Testis (tissue), 2 donors: ENCODE measurements at regions not wholly inside any gene's neighbourhood (a gene's known extent, or its start where the extent isn't known, plus 50 kb on each side); places are given as distances from the start of the nearest gene placed in this dataset.

Source experiments
- DNase-seq: peaks from one replicate; pipeline ENCODE4 v3.0.0-alpha.2; 2019
- H3K27ac ChIP-seq, 2 donors: fragments of 200-600 bp; sonication (generic); one replicate each; pipeline ENCODE4 v1.5.1; 2019
- H3K27me3 ChIP-seq: fragments of 200-600 bp; sonication (generic); one replicate; pipeline ENCODE4 v1.5.1; 2019
- H3K36me3 ChIP-seq: fragments of 200-600 bp; sonication (generic); one replicate; pipeline ENCODE4 v1.5.1; 2017; ENCODE audit warnings: low read depth; ENCODE audit errors: missing control alignments
- H3K4me1 ChIP-seq: fragments of 200-600 bp; sonication (generic); one replicate; pipeline ENCODE4 v1.5.1; 2019
- H3K4me3 ChIP-seq, 2 donors: fragments of 200-600 bp; sonication (generic); one replicate each; pipeline ENCODE4 v1.5.1; 2017 to 2019
- H3K9me3 ChIP-seq: fragments of 200-600 bp; sonication (generic); one replicate; pipeline ENCODE4 v1.5.1; 2017
- CTCF ChIP-seq, 3 experiments: fragments of 450-650 bp in 2 of 3; fragments of 200-600 bp in 1 of 3; sonication (generic) in 1 of 3; IDR thresholded peaks; one replicate each; pipeline ENCODE4 v1.5.1; 2016 to 2019; ENCODE audit warnings: antibody characterized with exemption in 3 of 3, mild to moderate bottlenecking in 2 of 3, moderate library complexity in 1 of 3
- POLR2A ChIP-seq: fragments of 450-650 bp; IDR thresholded peaks from one replicate; pipeline ENCODE4 v1.6.1; 2017; ENCODE audit warnings: antibody characterized with exemption, mild to moderate bottlenecking, moderate library complexity
- WGBS, 2 donors: methylation state at CpG; one replicate each; pipeline ENCODE4 v1.1.5; 2018; 5-methylcytosine and 5-hydroxymethylcytosine counted together
- intact Hi-C: fragments of 100-400 bp; cut with DNase I; formaldehyde crosslinking; loops from one replicate; pipeline ENCODE4 v1.15.1; 2023; ENCODE audit warnings: low total_unique reads

DNA sequence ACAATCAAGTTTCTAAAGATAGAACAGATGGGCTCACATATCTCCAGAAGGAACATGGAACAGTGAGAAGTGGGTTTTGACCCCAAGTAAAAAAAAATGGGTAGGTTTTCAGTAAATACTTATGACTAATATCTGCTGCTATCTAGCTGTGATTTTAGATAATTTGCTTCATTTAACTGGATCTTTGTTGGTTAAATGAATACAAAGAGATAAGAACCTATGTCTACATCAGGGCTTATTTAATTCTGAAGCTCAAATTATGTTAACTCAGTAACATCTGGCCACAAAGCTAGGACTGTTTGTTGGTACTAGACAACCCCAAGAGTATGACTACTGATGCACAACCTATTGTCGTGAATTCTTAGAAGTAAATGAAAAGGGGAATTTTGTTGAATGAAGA, 144.4 kb upstream of the SESN3 start:
- Histone ChIP-seq H3K27ac (no peak overlapping the region), H3K4me1 (no peaks in the 10 kb centered on the region), H3K36me3 (no peaks in the 10 kb centered on the region), H3K4me3 (no peak overlapping the region), H3K9me3 (no peaks in the 10 kb centered on the region), H3K27me3 (no peaks in the 10 kb centered on the region)
- TF ChIP-seq POLR2A, result no peak
- TF ChIP-seq CTCF (IDR thresholded peaks at IDR 0.05), result no peak
- DNase-seq, result no peak
- WGBS, 2 donors, result 86 to 93% methylated on average over 1 of the region's 1 CpG
- intact Hi-C loops, result no loop called here

DNA sequence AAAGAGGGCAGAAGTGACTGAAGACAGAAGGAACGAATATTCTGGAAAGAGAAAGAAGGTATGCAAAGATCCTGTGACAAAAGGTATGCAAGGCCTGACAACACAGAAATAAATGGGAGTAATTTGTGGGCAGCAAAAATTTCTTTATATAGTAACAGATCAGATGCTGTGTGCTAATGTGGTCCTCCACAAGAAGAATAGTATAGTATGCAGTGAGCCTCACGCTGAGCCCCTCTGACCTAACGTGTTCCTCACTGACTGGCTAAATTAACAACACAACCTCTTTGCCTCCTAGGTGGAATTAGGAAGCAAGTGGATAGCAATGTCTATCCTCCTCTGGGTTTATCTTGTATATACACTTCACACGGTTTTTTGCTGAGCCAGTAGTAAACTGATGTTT, 143.1 kb upstream of the SESN3 start:
- no peaks in the 10 kb centered on the region for H3K4me1 ChIP-seq
- no peak overlapping the region for H3K4me3 ChIP-seq
- no peaks in the 10 kb centered on the region for H3K27me3 ChIP-seq
- H3K27ac ChIP-seq, result no peak overlapping the region
- TF ChIP-seq POLR2A (no peak), CTCF (IDR thresholded peaks at IDR 0.05) (no peak)
- no peaks in the 10 kb centered on the region for H3K36me3 ChIP-seq
- 89 to 91% methylated on average over 4 of the region's 4 CpGs for WGBS, 2 donors
- no peaks in the 10 kb centered on the region for H3K9me3 ChIP-seq
- intact Hi-C loops, result no loop called here
- DNase-seq, result no peak

DNA sequence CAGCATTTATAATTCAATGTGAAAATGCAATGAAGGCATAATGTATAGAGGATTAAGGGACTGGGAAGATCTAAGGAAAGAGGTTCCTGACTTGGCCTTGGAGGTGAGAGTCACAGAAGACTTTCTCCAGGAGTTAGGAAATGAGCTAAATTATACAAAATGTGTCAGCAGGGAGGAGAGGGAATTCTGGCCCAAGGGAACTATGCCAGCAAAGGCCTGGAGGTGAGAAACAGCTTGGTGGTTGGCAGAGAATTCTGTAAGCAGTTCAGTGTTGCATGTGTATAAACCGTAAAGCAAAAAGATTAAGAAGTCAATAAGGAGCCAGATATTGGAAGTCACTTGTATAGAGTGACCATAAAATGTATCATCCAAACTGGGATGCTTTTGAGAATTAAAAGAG, 142.2 kb upstream of the SESN3 start:
- Histone ChIP-seq H3K9me3 (no peaks in the 10 kb centered on the region), H3K4me3 (no peak overlapping the region), H3K27me3 (no peaks in the 10 kb centered on the region), H3K27ac (no peak overlapping the region), H3K36me3 (no peaks in the 10 kb centered on the region), H3K4me1 (no peaks in the 10 kb centered on the region)
- WGBS, 2 donors, result 95 to 96% methylated on average over 1 of the region's 1 CpG
- intact Hi-C loops, result no loop called here
- no peak for DNase-seq
- no peak for TF ChIP-seq CTCF (IDR thresholded peaks at IDR 0.05)
- no peak for TF ChIP-seq POLR2A

DNA sequence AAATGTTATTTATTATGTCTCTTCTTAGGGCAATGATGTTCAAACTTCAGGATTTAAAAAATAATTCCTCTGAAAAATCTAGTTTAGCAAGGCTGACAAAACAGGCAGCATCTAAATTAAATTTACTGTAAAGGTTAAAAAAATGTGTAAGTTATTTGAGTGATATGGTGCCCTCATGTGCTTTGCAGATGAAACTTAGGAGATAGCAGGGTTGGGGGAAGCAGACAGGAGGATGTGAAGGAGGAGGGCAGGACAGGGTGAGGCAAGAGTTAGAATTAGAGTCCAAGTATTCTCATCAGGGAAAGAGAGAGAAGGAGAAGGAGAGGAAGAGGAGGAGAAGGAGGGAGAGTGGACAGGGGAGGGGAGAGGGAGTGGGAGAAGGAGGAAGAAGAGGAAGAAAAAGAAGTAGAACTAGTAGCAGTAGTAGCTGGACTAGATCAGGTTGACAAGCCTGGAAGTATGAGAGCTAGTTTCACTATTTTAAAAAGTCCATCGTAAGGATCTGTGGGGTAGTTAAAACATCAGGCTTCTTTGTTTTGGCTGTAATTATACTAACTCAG, 141.2 kb upstream of the SESN3 start:
- Histone ChIP-seq H3K27ac (no peak overlapping the region), H3K4me3 (no peak overlapping the region), H3K27me3 (no peaks in the 10 kb centered on the region), H3K4me1 (no peaks in the 10 kb centered on the region), H3K9me3 (no peaks in the 10 kb centered on the region), H3K36me3 (no peaks in the 10 kb centered on the region)
- intact Hi-C loops, result no loop called here
- no peak for TF ChIP-seq POLR2A
- no peak for TF ChIP-seq CTCF (IDR thresholded peaks at IDR 0.05)
- 50 to 52% methylated on average over 1 of the region's 1 CpG for WGBS, 2 donors
- DNase-seq, result no peak

DNA sequence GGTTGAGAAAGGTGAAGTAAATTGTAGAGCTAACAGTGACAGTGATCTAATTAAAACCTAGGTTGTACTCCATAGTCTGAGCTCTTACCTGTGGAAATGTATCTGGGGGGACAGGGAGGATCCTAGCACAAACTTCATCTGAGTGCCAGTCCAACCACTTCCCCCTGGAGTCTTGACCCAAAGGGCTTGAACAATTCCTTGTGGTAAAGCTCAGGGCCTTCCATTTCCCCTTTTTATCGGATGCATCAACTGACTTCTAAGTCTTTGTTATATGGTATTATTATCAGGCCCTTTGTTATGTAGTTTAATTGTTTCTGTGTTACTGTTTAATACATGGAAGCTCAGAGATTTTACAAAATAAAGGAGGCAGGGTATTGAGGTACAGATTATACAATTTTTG, 140.2 kb upstream of the SESN3 start:
- 88 to 93% methylated on average over 1 of the region's 1 CpG for WGBS, 2 donors
- no peak for DNase-seq
- no peak overlapping the region for H3K27ac ChIP-seq

More for the DNA sequence above, 140.2 kb upstream of the SESN3 start:
- intact Hi-C loops, result no loop called here
- H3K36me3 ChIP-seq, result no peaks in the 10 kb centered on the region
- no peak overlapping the region for H3K4me3 ChIP-seq
- TF ChIP-seq CTCF (IDR thresholded peaks at IDR 0.05) (no peak), POLR2A (no peak)
- H3K27me3 ChIP-seq, result no peaks in the 10 kb centered on the region
- no peaks in the 10 kb centered on the region for H3K4me1 ChIP-seq
- no peaks in the 10 kb centered on the region for H3K9me3 ChIP-seq
